Gastrocnemius medialis (tissue), 4 donors: ENCODE measurements at regions not wholly inside any gene's neighbourhood (a gene's known extent, or its start where the extent isn't known, plus 50 kb on each side); places are given as distances from the start of the nearest gene placed in this dataset.

Source experiments
- CTCF ChIP-seq, 5 experiments: fragments of 450-650 bp in 3 of 5; fragments of 200-600 bp in 2 of 5; sonication (generic) in 2 of 5; IDR thresholded peaks in 4 of 5; conservative IDR thresholded peaks in 1 of 5; 1 replicate in 4 of 5; 2 replicates in 1 of 5; pipeline ENCODE4 v1.5.1; 2016 to 2019; ENCODE audit warnings: antibody characterized with exemption in 5 of 5, mild to moderate bottlenecking in 3 of 5, moderate library complexity in 3 of 5
- POLR2A ChIP-seq, 2 donors: fragments of 450-650 bp; IDR thresholded peaks; one replicate each; pipeline ENCODE4 v1.6.1; 2017; ENCODE audit warnings: antibody characterized with exemption in 2 of 2, mild to moderate bottlenecking in 2 of 2, moderate library complexity in 2 of 2

- TF ChIP-seq CTCF (IDR thresholded peaks at IDR 0.05 in 4 of 5, conservative IDR thresholded peaks at IDR 0.05 in 1 of 5) (no peak), POLR2A (IDR thresholded peaks at IDR 0.05) (no peak)
Observed at GRCh38 chr3:153590051-153590450, 428.0 kb downstream of the RAP2B start.
